Stimulated activated CD4-positive, alpha-beta T cell treated with anti-CD3 and anti-CD28 coated beads, Interleukin-1b, Interleukin-23, amount 100 ng/mL, for 1 hour (primary cell): ENCODE measurements at regions not wholly inside any gene's neighbourhood (a gene's known extent, or its start where the extent isn't known, plus 50 kb on each side); places are given as distances from the start of the nearest gene placed in this dataset.
"Not testable (repeated sequence)": the region's sequence is repeated elsewhere in the genome, so short reads cannot be mapped to it uniquely, and the experiment has no call there.

Experiments used
- DNase-seq, 2 donors: peaks; one replicate each; pipeline ENCODE4 v3.0.0-alpha.2; 2020; ENCODE audit warnings: low read depth in 2 of 2

- DNase-seq: no peak
Measured at GRCh38 chr9:19876569-19877316, 87.9 kb upstream of the SLC24A2 start.

- DNase-seq: no peak
Measured at GRCh38 chr9:19875291-19875920, 86.6 kb upstream of the SLC24A2 start.

DNA sequence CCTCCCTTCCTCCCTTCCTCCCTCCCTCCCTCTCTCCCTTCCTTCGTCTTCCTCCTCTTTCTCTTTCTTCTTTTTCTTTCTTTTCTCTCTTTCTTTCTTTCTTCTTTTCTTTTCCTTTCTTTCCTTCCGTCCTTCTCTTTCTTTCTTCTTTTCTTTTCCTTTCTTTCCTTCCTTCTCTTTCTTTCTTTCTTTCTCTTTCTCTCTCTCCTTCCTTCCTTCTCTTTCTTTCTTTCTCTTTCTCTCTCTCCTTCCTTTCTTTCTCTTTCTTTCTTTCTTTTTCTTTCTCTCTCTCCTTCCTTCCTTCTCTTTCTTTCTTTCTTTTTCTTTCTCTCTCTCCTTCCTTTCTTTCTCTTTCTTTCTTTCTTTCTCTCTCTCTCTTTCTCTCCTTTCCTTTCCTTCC, 84.4 kb upstream of the SLC24A2 start:
- not testable (repeated sequence) for DNase-seq

GRCh38 chr9:19870988-19871387, 82.2 kb upstream of the SLC24A2 start:
- DNase-seq: no peak

GRCh38 chr9:19840953-19841352, 52.1 kb upstream of the SLC24A2 start:
- DNase-seq: no peak
